Upper lobe of left lung (tissue), 6 donors: ENCODE measurements at regions not wholly inside any gene's neighbourhood (a gene's known extent, or its start where the extent isn't known, plus 50 kb on each side); places are given as distances from the start of the nearest gene placed in this dataset.

Source experiments
- ATAC-seq, 2 donors: fragments of 200-7000 bp; cut with Tn5 transposase; one replicate each; pipeline ENCODE4 v1.9.1; 2022; ENCODE audit warnings: mild to moderate bottlenecking in 2 of 2, moderate library complexity in 2 of 2; ENCODE audit not compliant: low FRiP score in 2 of 2
- DNase-seq, 2 donors: peaks; one replicate each; pipeline ENCODE4 v3.0.0-alpha.2; 2019 to 2020
- H3K27ac ChIP-seq, 4 donors: fragments of 200-600 bp; sonication (generic); one replicate each; pipeline ENCODE4 v1.5.1; 2016 to 2019
- H3K27me3 ChIP-seq, 4 donors: fragments of 200-600 bp; sonication (generic); one replicate each; pipeline ENCODE4 v1.5.1; 2017 to 2019
- H3K36me3 ChIP-seq, 4 donors: fragments of 200-600 bp; sonication (generic); one replicate each; pipeline ENCODE4 v1.5.1; 2016 to 2019
- H3K4me1 ChIP-seq, 4 donors: fragments of 200-600 bp; sonication (generic); one replicate each; pipeline ENCODE4 v1.5.1; 2018 to 2019
- H3K4me3 ChIP-seq, 4 donors: fragments of 200-600 bp; sonication (generic); one replicate each; pipeline ENCODE4 v1.5.1; 2017 to 2019; ENCODE audit warnings: mild to moderate bottlenecking in 2 of 4, moderate library complexity in 1 of 4
- H3K9me3 ChIP-seq, 4 donors: fragments of 200-600 bp; sonication (generic); one replicate each; pipeline ENCODE4 v1.5.1; 2018 to 2019
- EP300 ChIP-seq, 4 donors: sonication (generic); formaldehyde crosslinking; IDR thresholded peaks; one replicate each; pipeline ENCODE4 v1.5.1; 2017; ENCODE audit warnings: antibody characterized with exemption in 4 of 4, control low read depth in 2 of 4
- POLR2A ChIP-seq, 4 donors: fragments of 450-650 bp; IDR thresholded peaks; one replicate each; pipeline ENCODE4 v1.5.1; 2016 to 2017; ENCODE audit warnings: antibody characterized with exemption in 4 of 4, mild to moderate bottlenecking in 2 of 4
- POLR2AphosphoS5 ChIP-seq, 2 donors: sonication (generic); formaldehyde crosslinking; IDR thresholded peaks; one replicate each; pipeline ENCODE4 v1.5.1; 2017; ENCODE audit warnings: antibody characterized with exemption in 2 of 2
- WGBS, 2 donors: methylation state at CpG; one replicate each; pipeline ENCODE4 v1.1.5; 2017 to 2018; 5-methylcytosine and 5-hydroxymethylcytosine counted together
- TF ChIP-seq, protein P1 (sequence below), 6 experiments: fragments of 450-650 bp in 4 of 6; fragments of 200-600 bp in 2 of 6; sonication (generic) in 2 of 6; IDR thresholded peaks; one replicate each; pipeline ENCODE4 v1.5.1; 2016 to 2019; ENCODE audit warnings: antibody characterized with exemption in 6 of 6
- donor health status: DM: no; HTN: no; CAD: no; lungs with moderate emphysema.
- donor health status: DM: no; HTN: yes; CAD: no; lungs with severe emphysema.

DNA sequence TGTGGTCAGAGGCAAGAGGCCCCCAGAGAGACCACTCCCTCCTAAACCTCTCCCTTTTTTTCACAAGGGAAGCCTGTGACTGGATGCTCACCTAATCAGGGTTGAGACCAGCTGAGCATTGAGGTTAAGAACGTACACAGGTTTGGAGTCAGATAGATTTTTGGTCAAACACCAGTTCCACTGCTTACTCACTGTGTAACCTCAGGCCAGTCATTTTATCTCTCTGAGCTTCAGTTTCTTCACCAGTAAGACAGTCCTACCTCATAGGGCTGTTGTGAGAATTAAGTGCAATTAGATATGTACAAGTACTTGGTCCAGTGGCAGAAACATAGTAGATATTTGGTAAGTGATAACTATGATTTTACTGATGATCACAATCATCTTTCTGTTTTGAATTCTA is 256.8 kb downstream of the CDK5RAP2 start:
- WGBS, 2 donors = 61 to 100% methylated on average over 1 of the region's 1 CpG
- TF ChIP-seq POLR2A (IDR thresholded peaks at IDR 0.05) = no peak
- no peak for TF ChIP-seq EP300 (IDR thresholded peaks at IDR 0.05)
- TF ChIP-seq POLR2AphosphoS5 (IDR thresholded peaks at IDR 0.05) = no peak
- TF ChIP-seq, protein P1, sequence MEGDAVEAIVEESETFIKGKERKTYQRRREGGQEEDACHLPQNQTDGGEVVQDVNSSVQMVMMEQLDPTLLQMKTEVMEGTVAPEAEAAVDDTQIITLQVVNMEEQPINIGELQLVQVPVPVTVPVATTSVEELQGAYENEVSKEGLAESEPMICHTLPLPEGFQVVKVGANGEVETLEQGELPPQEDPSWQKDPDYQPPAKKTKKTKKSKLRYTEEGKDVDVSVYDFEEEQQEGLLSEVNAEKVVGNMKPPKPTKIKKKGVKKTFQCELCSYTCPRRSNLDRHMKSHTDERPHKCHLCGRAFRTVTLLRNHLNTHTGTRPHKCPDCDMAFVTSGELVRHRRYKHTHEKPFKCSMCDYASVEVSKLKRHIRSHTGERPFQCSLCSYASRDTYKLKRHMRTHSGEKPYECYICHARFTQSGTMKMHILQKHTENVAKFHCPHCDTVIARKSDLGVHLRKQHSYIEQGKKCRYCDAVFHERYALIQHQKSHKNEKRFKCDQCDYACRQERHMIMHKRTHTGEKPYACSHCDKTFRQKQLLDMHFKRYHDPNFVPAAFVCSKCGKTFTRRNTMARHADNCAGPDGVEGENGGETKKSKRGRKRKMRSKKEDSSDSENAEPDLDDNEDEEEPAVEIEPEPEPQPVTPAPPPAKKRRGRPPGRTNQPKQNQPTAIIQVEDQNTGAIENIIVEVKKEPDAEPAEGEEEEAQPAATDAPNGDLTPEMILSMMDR (IDR thresholded peaks at IDR 0.05) = no peak
- ATAC-seq (no peak), DNase-seq (no peak)
- H3K9me3 ChIP-seq = no peaks in the 10 kb centered on the region
- H3K27me3 ChIP-seq = no peaks in the 10 kb centered on the region
- no peak overlapping the region for H3K27ac ChIP-seq
- no peak overlapping the region for H3K4me3 ChIP-seq
- no peaks in the 10 kb centered on the region for H3K4me1 ChIP-seq
- no peaks in the 10 kb centered on the region for H3K36me3 ChIP-seq

DNA sequence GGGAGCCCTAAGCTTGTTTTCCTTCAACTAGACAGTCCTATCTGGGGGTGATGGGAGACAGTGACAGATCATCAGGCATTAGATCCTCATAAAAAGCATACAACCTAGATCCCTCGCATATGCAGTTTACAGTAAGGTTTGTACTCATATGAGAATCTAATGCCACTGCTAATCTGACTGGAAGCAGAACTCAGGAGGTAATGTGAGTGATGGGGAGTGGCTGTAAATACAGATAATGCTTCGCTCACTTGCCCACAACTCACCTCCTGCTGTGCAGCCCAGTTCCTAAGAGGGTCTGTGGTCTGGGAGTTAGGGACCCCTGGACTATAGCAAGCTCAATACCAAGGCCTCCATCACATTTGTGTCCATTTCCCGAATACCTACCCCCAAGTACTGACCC is 260.5 kb downstream of the CDK5RAP2 start:
- H3K27ac ChIP-seq = no peak overlapping the region
- WGBS, 2 donors = 91 to 96% methylated on average over 3 of the region's 3 CpGs
- TF ChIP-seq EP300 (IDR thresholded peaks at IDR 0.05) = no peak
- no peak for TF ChIP-seq POLR2A (IDR thresholded peaks at IDR 0.05)
- TF ChIP-seq POLR2AphosphoS5 (IDR thresholded peaks at IDR 0.05) = no peak
- TF ChIP-seq, protein P1 (IDR thresholded peaks at IDR 0.05) = no peak
- ATAC-seq = no peak
- H3K27me3 ChIP-seq = no peaks in the 10 kb centered on the region
- no peak for DNase-seq
- no peaks in the 10 kb centered on the region for H3K9me3 ChIP-seq
- no peaks in the 10 kb centered on the region for H3K36me3 ChIP-seq
- H3K4me1 ChIP-seq = no peaks in the 10 kb centered on the region
- no peak overlapping the region for H3K4me3 ChIP-seq

DNA sequence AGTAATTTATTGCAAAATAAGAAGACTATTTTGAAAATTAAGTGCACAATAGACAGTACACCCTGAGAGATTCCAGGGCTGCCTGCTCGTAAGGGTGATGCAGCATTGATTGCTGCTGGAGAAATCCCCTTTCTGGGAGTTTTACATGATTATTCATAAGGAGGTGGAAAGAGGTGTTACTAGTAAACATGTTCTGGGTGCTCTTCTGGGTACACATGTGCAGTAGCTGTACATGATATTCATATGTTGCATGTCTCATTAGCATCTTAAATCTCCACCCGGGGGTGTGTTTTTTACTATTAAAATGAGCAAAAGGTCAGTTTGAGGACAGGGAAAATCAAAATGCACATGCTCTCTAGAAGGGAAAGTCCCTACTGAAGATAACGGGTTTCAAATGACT is 264.8 kb downstream of the CDK5RAP2 start:
- Histone ChIP-seq H3K36me3 (no peaks in the 10 kb centered on the region), H3K27ac (no peak overlapping the region), H3K4me1 (no peaks in the 10 kb centered on the region), H3K4me3 (no peak overlapping the region), H3K9me3 (peaks cover 0 to 5% (median 0%) of the 10 kb centered on the region in 4 donors), H3K27me3 (no peaks in the 10 kb centered on the region)
- 66 to 74% methylated on average over 3 of the region's 3 CpGs for WGBS, 2 donors
- TF ChIP-seq POLR2AphosphoS5 (IDR thresholded peaks at IDR 0.05) = no peak
- TF ChIP-seq POLR2A (IDR thresholded peaks at IDR 0.05) = no peak
- no peak for TF ChIP-seq EP300 (IDR thresholded peaks at IDR 0.05)
- TF ChIP-seq, protein P1 (IDR thresholded peaks at IDR 0.05) = no peak
- ATAC-seq (no peak), DNase-seq (no peak)

DNA sequence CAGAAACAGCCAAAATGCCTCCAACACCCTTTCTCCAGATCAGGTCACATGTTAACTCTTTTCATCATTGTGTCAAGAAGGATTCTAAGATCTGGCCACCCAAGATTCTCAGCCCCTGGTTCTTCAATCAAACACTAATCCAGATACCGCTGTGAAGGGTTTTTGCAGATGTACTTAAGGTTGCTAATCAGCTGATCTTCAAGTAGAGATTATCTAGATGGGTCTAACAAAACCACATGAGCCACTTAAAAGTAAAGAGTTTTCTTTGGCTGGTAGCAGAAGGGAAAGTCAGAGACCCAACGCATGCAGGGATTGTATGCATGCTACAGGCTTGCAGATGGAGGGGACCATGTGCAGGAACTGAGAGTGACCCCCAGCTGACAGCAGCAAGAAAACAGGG is 267.9 kb downstream of the CDK5RAP2 start:
- ATAC-seq (no peak), DNase-seq (no peak)
- WGBS, 2 donors = 68 to 84% methylated on average over 2 of the region's 2 CpGs

DNA sequence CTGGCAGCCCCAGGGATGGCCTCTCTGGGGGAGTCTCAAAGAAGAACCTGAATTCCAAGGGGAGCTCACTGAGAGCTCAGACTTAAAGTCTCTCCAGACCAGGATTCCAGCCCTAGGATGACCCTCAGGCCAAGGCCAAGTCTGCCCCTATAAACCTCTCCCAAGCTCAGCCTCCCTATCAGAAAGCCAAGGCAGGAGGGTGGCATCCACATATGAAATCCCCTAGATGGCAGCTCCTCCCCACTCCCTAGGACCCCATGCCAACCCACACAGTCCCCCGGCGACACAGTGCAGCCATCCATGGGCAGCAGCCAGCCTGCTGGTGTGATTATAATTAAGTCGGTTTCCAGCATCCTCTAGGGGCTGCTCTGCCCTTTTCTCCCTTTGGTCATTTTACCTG is 269.9 kb downstream of the CDK5RAP2 start:
- WGBS, 2 donors = 73 to 80% methylated on average over 3 of the region's 3 CpGs
- DNase-seq (no peak), ATAC-seq (no peak)
- no peak overlapping the region for H3K27ac ChIP-seq
- H3K9me3 ChIP-seq = peaks cover 0 to 5% (median 0%) of the 10 kb centered on the region in 4 donors
- TF ChIP-seq POLR2AphosphoS5 (IDR thresholded peaks at IDR 0.05) (no peak), EP300 (IDR thresholded peaks at IDR 0.05) (no peak), POLR2A (IDR thresholded peaks at IDR 0.05) (no peak)
- TF ChIP-seq, protein P1 (IDR thresholded peaks at IDR 0.05) = no peak
- H3K36me3 ChIP-seq = no peaks in the 10 kb centered on the region
- no peaks in the 10 kb centered on the region for H3K27me3 ChIP-seq
- no peaks in the 10 kb centered on the region for H3K4me1 ChIP-seq
- no peak overlapping the region for H3K4me3 ChIP-seq

More for the DNA sequence above, 267.9 kb downstream of the CDK5RAP2 start:
- no peak overlapping the region for H3K27ac ChIP-seq
- H3K36me3 ChIP-seq = no peaks in the 10 kb centered on the region
- H3K4me3 ChIP-seq = no peak overlapping the region
- no peak for TF ChIP-seq POLR2AphosphoS5 (IDR thresholded peaks at IDR 0.05)
- TF ChIP-seq EP300 (IDR thresholded peaks at IDR 0.05) = no peak
- TF ChIP-seq, protein P1 (IDR thresholded peaks at IDR 0.05) = no peak
- no peak for TF ChIP-seq POLR2A (IDR thresholded peaks at IDR 0.05)
- no peaks in the 10 kb centered on the region for H3K4me1 ChIP-seq
- H3K9me3 ChIP-seq = peaks cover 0 to 5% (median 0%) of the 10 kb centered on the region in 4 donors
- no peaks in the 10 kb centered on the region for H3K27me3 ChIP-seq
